GM21737 (cell line): ENCODE measurements at regions not wholly inside any gene's neighbourhood (a gene's known extent, or its start where the extent isn't known, plus 50 kb on each side); places are given as distances from the start of the nearest gene placed in this dataset.

Source experiments
- ATAC-seq: cut with Tn5 transposase; IDR thresholded peaks from one replicate; pipeline ENCODE4 v1.9.1; 2021; ENCODE audit warnings: mild to moderate bottlenecking, moderate library complexity; ENCODE audit not compliant: unreplicated experiment

DNA sequence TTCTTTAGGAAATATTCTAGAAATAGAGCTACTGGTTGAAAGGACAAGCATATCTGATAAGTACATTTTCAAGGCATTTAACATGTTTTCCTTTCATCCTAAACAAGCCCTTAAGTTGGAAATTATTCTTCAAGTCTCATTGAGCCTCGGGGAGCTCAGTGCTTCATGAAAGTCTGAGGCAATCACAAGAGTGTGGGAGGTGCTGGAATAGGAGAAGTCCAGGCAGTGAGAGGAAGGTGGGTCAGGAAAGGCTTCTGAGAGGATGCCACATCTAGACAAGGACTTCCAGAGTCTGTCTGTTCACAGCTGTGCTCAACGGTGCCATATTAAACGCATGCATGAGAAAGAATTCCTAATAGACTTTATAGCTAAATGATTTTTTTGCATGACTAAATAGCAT, 69.8 kb downstream of the CD83 start:
- no peak for ATAC-seq

DNA sequence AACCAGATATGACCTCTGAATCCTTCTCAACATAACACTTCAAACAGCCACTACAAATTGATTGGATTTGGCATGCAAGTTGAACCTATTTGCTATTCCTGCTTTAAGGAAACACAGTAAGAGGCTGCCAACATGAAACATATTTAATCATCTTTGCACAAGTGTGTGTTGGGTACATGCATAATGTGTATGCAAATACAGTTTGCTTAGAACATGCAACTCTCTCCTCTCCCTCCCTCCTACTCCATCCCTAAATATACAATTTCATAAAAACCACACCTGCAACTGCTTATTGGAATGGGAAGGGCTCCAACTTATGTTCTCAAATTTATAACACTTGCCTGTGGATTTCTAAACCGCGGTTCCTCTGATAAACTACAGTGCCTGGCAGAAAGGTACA, 71.5 kb downstream of the CD83 start:
- no peak for ATAC-seq

DNA sequence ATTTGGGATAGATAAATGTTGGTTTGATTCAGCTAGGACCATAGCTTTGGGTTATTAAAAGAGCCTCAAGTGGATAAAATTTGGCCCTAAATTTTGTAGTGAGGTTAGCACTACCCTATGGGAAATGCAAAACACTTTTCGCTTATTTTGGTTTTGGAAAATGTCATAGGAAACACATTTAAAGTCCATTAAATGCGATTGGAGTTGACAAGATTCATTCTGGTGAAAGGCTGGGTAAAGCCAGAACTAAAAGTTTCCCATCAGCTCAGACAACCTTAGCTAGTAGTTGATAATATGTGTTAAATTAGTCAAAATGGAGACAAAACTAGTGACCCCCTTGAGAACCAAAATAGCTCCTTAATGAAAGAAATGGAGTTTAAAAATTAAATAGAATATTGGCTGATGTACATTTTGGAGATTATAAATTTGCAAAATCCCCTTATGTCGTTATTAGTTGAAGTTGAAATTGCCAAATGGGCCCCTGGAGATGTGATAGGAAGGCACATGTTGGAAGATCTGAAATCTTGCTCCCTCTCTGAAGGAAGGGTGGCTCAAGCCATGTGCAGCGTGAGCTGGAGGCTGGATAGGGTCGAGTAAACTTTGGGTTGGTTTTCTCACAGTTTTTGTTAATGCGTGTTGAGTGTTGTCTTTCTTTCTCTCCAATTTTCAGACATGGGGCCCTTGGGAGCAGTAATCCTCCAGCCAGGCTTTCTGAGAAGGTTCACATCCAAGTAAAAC, 72.8 kb downstream of the CD83 start:
- no peak for ATAC-seq

DNA sequence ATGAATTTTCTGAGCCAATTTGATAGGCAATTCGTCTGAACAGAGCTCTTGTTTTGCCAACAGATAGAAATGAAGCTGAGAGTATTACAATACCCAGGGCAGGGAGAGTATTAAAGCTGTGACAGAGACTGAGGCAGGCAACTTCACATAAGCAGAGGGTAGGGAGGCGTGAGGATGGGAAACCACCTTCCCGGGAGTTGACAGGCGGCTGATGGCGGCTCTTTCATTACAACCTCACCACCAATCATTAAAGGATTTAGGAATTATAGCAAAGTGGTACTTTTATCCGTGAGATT, 73.3 kb downstream of the CD83 start:
- ATAC-seq: no peak

DNA sequence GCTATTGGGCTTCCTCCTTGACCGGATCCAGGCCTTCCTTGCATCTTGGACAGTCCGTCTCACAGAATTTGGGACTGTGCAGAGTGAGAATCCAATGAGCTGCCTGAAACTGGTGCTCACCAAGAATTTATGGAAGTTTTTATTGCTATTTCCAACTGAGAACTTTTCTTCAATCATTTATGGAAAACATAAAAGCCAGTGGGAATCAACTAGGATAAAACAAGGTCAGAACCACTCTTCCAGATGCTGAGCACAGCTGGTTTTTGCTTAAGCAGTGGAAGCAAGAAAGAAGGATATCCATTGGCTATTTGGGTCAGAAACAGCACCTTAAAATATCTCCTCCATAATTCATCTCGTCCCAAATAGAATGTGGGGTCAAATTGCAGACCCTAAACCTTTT, 74.2 kb downstream of the CD83 start:
- ATAC-seq: no peak

DNA sequence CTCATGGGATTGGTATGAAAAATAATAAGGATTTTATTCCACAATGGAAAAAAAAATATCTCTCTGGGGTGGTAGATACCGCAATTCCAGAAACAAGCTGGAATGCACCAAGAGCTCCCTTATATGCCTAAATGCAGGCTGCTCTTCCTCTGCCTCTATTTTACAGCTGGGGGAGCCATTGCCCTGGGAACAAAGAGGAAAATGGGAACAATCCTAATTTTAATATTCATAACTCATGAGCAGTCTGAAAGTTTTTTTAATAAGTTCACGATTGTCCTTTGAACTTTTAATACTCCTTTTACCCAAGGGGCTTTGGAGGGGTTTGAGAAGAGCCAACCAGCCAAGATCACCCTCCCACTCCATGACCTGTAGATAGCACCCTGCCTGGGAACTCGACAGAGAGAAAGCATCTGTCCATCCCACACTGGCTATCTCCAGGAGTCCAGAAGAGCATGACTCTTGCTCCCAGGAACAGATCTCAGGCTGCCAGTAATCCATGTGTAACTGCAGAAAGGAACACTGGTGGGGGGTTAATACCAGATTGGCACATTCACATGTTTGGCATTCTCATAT, 74.7 kb downstream of the CD83 start:
- no peak for ATAC-seq

DNA sequence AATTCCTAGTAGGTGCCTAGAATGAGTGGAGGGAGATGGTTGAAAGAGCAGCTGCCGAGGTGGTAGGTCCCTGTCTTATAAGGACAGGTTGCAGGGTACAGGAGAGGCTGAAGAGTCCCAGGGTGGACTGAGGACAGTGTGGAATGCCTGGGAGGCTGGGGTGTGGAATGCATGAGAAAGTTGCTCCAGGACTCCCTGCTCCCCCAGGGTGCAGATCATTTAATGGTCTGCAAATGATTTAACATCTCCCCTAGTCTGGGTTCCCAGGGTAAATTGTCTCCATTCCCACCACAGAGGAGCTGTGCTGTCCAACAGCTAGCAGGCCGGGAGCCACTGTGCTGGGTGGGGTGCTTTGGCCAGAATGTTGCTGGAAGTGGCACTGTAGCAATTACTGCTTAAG, 76.0 kb downstream of the CD83 start:
- ATAC-seq: no peak

DNA sequence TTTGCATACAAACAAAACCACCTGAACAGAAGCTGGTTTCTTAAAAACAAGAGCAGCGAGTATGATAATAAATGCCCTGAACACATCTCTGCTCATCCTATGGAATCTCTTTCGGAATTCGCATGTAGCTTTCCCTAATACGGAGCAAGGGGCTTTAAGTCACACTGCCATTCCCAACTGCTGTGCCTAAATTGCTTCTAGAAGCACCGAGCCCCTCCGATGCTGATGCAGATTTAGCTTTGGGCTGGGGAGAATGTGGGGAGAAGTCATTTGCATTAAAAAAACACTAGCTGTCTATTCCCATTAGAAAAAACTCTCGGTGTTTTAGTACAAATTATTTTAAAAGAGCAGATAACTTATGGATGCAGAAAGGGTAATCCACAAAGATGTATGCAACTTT, 76.9 kb downstream of the CD83 start:
- ATAC-seq: no peak

DNA sequence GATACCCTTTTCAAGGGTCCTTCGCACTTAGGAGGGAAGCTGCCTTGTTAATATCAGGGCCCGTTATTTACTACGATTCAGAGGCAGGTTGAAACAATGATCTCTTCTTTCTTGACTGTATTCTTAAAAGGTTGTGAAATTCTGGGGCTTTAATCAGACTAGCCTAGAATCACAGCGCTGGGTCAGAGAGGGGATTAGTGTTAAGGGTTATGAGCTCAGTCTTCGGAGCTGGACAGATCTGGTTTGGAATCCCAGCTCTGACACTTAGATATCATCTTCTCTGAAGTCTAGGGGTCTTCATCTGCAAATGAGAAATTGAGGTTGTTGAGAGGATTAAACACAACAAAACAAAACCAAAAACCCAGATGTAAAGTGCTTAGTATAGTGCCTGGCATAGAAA, 77.4 kb downstream of the CD83 start:
- no peak for ATAC-seq

DNA sequence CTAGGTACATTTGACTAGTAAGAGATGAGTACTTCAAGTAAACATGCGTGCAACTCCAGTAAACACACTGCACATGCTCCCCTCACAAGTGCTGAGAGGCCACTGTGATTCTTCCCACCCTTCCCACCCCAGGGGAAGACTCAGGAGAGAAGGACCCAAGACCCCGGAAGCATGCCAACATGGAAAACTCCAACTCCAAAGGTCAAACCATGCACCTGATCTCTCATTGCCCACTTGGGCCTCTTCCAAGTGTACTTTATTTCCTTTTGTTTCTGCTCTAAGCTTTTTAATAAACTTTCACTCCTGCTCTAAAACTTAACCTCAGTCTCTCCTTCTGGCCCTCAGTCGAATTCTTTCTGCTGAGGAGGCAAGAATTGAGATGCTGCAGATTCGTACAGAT, 78.5 kb downstream of the CD83 start:
- ATAC-seq: no peak

DNA sequence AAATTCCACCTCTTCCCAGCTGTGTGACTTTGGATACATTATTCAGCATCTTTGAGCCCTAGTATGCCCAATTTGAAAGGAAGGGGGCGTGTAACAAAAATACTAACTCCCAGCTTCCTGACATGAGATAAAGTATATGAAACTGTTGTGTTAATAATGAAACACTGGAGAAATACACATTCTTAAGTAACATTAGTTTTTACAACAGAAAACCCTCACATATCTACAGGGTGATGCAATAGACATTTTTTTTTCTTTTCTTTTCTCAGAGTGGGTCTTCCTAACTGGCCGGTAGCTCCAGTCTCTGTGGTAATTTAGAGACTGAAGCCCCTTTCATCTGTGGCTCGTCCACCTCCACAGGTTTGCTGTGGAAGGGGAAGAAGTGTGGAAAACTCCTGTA, 79.5 kb downstream of the CD83 start:
- no peak for ATAC-seq

DNA sequence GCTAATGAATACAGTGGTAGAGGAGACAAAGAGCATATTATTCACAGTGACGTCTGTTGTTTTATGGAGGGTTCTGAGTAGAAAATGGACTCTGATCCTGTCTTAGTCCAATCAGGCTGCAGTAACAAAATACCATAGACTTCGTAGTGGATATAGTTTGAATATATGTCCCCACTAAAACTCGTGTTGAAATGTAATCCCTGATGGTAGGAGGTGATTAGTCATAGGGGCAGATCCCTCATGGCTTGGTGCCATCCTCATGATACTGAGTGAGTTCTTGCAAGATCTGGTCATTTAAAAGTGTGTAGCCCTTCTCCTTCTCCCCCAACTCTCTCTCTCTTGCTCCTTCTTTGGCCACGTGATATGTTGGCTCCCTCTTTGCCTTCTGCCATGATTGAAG, 82.5 kb downstream of the CD83 start:
- ATAC-seq: no peak

DNA sequence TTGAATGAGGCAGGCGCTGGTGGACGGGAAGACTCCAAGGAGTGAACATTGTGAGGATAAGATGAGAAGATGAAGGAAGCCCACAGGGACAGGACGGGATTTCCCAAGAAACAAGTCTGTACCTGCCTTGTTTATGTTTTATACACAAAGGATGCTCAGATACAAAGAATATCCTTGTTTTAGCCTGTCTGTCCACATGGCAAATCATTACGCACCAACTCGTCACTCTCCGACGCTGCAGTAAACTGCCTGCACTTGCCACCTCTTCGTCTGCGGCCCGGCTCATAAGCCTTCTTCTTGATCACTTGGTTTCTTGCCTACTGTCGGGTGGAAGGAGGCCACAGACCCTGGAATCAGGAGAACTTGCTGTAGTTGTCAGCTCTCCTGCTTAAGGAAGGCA, 85.4 kb downstream of the CD83 start:
- no peak for ATAC-seq

DNA sequence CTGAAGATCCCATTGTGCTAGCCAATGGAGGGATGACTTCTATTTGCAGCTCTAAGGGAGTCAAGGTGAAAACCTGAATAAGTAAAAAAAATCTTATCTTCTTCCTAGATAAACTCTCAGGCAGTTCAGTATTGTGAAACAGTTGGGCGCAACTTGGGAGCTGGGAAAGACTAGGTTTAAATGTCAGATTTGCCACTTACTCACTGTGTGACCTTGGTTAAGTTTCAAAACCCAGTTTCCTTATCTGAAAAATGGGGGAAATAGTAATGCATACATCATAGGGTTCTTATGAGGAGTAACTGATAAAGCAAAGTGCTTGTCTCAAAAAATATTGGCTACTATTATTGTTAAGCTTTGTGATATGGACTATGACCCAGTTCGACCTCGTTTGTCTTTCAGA, 88.8 kb downstream of the CD83 start:
- ATAC-seq: no peak

DNA sequence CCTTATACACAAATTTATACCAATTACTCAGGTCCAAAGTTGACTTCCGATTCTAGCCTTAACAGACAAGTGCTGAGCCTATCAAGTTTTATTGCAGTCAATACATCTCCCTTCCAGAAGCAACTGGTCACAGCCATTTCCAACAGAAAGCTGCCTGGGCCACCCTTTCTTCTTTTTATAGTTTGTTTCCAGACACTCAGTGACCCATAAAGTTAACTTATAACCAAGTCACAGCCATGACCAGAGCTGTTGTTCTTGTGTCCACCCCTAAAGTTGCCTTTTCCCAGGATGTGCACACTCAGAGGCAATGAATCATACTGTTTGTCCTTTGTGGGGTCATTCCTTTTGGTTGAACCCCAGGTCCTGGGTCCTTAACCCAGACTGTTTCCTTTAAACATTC, 89.9 kb downstream of the CD83 start:
- no peak for ATAC-seq

DNA sequence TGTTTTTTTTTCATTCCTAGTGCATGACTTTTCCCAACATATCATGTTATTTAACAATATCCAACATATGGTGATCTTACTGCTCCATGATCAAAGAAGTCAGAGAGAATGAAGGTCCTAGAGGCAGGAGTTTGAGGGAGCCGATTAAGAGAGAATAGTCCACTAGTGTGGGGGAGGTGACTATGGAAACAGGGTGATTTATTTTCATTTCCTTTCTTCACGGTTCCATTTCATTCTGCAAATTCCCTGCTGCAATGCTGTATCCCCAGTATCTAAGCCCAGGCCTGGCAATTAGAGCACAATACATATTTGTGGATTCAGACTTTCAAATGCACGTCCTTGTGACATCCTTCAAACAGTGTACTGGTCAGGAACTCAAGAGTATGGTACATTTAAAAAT, 91.4 kb downstream of the CD83 start:
- ATAC-seq: no peak

DNA sequence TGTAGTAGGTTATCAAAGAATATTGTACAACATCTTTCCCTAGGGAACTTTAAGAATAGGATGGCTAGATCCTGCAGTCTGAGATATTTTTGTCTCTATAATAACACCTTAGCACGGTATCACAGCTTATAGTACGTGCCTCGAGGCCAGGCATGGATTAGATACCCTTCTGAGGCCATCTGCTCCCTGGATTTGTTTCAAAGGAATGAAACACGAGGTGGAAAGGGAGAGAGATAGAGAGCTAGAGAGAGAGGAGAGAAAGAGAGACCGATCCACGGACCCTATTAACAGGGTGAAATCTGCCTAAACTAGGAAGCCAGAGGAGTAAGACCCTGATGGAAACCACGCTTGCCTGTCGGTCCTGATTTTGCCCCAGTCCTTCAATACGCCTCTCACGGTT, 92.5 kb downstream of the CD83 start:
- ATAC-seq: no peak

DNA sequence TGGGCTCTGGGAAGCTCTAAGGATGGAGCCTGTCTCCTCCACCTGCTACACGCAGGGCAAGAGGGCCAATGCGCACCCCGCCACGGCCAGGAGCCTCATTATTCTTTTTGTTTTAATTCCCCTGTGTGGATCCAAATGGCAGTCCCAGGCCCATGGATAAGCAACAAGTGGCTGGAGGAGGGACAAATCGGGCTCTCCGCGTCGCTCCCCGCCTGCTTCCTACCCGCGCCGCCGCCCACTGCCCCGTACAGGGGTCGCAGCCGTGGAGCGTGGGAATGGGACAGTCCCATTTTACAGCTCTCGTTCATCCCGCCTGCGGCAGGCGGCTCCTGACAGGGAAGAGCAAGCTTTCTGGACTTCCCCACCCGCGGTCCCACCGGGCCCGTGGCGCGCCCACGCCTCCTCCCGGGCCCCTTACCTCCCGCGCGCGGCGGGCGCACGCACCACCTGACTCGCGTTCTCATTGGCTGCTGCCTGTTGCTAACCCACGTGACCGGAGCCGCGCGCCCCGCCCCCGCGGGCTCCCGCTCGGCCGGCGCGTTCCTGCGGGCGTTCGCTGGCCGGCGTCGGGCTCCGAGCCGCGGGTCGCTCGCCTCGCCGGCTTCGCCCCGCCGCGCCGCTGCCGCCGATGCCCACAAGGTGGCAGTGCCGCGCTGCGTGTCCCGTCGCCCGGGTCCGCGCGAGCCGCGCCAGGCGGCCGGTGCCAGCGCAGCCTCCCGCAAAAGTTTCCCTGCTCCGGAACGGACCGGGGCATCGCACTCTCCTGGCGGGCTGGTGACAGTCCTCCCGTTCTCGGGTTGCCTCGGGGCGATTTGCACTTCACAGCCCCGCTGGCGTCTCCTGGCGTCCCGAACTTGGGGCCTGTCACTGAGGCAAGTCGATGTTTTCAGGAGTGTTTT, 93.3 kb downstream of the CD83 start:
- peak; percentile 91 for ATAC-seq

DNA sequence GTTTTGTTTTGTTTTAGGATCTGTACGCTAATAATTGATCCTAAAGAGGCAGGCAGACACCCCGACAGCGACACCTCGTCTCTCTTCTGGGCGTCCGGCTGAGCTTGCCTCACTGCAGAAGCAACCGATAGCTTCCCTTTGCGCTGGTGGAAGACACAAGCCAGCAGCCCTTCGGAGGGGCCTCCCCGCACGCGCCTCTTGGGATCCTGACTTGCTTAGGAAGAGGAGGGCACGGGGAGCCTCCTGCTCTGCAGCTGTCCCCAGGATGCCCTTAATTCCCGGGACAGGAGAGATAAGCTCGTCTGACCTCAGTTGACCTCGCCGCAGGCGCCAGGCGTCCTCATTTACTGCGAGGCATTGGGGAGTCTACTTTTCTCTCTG, 94.0 kb downstream of the CD83 start:
- ATAC-seq: peak; percentile 13

DNA sequence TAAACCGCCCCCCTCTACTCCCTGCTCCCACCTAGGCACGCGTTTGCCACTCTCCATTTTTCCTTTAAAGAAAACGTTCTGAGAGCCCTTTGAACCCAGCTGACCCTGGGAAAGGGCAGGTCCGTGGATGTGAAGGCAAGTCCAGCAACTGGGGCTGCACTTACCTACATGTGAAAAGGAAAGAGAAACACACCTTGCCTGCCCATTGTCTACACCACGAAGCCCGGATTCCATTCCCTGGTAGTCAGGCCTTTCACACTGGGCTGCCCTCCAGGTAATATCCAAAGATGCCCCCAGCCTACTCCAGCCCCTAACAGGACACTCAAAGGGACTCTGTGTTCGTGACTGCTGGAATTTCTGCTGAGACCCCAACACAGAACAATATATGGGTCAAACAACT, 94.4 kb downstream of the CD83 start:
- no peak for ATAC-seq

DNA sequence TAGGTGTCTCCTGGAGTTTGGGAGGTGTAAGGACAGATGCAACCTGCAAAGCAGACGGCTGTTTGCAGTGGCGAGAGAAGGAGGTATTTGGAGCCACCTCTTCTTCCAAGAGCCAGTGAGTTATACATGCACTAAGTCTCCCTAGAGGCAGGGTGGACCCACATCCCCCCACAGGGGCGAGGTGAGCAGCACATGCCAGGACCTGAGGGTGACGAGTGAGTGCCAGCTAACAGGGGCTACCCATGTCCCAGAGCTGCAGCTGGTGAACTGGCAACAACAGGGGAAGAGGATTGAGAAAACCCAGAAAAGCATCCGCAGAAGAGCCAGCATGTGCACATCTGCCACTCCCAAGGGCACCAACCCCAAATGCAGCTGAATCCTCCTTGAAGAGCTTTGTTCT, 95.1 kb downstream of the CD83 start:
- no peak for ATAC-seq

DNA sequence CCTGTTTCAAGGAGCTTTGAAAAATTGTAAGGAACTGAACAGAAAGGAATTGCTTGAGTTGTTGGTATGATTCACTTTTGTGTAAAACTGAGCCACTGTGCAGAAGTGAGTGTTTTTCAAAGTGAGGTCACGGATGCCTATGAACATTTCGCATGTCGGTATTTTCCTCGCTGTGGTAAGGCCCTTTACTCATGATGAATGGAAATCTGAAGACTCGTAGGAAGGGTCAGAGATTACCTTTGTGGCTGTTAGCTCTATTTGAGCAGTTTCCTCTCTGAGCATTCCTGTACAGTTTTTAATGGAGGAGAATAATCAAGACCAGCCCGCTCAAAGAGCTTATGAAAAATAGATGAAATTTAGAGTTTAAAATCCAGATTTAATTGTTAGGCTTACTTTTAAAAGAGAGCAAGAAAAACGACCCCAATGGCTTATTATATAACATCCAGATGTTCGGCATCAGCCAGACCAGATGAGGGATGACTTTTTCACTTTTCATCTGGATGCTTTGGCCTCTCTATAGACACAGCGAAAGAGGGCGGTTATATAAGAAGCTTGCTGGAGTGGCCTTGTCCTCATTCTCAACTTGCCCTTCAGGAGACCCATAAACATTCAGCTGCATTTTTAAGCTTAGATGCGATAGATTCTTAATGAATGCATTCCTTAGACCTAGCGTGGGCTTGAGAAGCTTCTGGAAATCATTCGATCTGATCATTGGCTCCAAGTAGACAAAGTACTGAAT, 99.5 kb downstream of the CD83 start:
- no peak for ATAC-seq
